Stimulated activated naive CD8-positive, alpha-beta T cell treated with anti-CD3 and anti-CD28 coated beads, Interleukin-15, Interleukin-2, amounts not matched to agents 100 U/mL and 50 U/mL, for 24 hours (primary cell): ENCODE measurements at regions not wholly inside any gene's neighbourhood (a gene's known extent, or its start where the extent isn't known, plus 50 kb on each side); places are given as distances from the start of the nearest gene placed in this dataset.

Source experiments
- ATAC-seq: fragments of 150-1000 bp; cut with Tn5 transposase; one replicate; pipeline ENCODE4 v1.10.0; 2021
- DNase-seq: peaks from one replicate; pipeline ENCODE4 v3.0.0; 2021

DNA sequence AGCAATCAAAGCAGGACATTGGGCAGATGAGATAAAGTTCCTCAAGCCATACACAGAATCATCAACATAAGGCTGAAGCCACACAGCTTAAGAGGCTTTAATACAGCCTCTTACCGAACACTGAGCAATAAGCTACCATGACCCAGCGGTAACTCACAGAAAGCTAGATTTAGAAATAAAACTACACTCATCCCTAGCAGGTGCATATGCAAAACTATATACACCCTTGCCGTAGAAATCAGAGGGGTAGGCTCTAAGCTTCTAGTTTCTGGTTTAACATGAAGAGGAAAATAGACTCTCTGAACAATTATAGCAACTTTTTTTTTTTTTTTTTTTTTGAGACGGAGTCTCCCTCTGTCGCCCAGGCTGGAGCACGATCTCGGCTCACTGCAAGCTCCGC lies 428.8 kb upstream of the FIGN start:
- no peak for ATAC-seq
- no peak for DNase-seq

DNA sequence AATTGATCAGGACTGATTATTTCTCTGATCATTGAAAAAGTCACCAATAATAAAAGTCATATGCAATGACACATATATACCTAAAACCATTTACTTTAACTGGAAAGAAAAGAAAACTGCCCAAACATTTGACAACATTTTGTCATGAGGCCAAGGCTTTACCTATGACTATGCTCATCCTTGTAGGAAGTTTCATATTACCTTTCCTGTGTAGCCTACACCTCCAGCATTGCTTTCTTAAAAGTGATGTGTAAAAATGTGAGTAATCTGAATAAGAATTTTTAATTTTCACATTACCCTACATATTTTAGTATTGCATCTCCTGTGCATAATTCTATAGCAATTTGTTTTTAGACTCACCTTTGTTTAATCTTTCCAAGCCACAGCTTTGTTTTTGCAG lies 419.8 kb upstream of the FIGN start:
- DNase-seq = no peak
- ATAC-seq = no peak

DNA sequence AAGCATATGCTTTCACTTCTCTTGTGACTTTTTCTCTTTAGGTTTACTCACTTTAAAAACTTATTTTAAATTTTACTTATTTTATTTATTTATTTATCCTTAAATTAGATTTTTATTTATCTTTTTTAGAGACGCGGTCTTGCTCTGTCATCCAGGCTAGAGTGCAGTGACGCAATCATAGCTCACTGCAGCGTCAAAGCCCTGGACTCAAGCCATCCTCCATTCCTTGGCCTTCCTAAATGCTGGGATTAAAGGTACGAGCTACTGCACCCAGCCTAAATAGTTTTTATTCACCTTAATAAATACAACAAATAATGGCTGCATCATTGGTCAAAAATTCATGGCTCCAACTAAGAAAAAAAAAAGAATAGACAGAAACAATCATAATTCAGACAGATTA lies 415.7 kb upstream of the FIGN start:
- DNase-seq (no peak), ATAC-seq (no peak)

DNA sequence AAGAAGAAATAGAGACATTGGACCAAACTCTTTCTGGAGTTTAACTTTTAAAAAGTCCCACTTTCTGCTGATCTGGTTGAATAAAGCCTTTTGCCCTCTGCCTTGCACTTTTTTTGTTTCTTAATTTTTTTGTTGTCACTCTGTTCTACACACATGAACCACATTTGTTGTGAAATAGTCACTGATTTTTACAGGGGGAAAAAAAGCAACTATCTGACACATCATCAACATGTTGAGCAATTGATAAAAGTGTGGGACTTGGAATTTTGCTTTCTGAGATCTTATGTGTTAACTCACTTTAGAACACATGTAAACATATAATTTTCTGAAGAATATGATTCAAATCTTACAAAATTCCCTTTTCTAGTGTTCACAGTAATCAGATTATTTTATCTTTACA lies 414.8 kb upstream of the FIGN start:
- no peak for ATAC-seq

DNA sequence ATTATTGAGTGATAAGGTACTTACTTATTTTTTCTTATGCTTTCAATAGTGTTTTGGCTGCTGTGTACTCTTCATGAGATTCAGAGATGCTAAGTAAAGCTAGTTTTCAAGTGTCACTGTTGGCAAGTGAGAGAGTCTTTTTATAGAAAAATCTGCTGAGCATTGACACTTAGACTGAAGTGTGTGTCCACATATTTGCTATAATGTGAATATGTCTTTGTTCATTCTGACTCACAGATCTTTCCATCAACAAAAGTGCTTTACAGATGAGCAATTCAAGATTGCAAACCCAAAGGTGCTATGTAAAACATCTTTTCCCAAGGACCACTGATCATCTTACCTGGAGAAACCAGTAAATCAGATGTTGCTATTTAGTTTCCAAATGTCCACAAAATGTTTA lies 410.6 kb upstream of the FIGN start:
- ATAC-seq = no peak
- no peak for DNase-seq

More for the DNA sequence above, 414.8 kb upstream of the FIGN start:
- no peak for DNase-seq

DNA sequence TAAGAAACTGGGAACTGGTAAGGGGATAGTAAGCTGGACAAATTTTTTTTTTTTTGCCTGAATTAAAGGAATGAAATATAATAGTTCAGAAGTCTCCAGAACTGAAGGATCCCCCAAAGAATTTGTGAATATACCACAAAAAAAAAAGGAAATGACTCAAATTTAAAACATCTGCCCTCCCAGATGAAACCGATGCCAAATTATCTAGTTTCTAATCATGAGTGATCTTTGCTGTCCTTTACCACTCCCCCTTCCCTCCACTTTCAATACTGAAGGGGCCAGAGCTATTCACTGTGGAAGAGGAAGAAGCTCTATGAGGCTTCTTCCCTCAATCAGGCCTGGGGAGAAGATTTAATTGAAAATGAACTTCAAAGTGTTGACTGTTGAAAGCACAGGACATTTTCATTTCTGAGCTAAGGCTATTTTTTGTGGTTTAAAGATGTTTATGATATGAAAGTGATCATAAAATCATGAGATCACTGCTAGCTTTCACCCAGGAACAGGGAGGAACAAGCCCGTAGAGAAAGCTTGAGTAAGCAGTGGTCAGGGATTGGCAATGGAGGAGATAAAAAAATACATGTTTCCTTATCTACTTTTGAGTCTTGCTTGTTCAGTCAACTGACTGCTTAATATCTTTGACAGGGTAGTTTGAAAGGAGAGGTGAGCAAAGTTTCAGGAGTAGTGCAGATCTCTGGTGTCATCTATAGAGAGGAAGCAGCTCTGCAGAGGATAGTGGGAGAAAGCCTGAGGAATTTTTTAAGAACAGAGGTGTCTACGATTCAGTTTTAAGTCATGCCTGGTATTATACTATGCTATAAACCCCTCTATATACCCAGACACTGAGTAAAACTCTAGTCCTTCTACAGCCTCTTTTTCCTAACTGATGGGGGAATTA lies 409.5 kb upstream of the FIGN start:
- ATAC-seq = no peak
- no peak for DNase-seq

DNA sequence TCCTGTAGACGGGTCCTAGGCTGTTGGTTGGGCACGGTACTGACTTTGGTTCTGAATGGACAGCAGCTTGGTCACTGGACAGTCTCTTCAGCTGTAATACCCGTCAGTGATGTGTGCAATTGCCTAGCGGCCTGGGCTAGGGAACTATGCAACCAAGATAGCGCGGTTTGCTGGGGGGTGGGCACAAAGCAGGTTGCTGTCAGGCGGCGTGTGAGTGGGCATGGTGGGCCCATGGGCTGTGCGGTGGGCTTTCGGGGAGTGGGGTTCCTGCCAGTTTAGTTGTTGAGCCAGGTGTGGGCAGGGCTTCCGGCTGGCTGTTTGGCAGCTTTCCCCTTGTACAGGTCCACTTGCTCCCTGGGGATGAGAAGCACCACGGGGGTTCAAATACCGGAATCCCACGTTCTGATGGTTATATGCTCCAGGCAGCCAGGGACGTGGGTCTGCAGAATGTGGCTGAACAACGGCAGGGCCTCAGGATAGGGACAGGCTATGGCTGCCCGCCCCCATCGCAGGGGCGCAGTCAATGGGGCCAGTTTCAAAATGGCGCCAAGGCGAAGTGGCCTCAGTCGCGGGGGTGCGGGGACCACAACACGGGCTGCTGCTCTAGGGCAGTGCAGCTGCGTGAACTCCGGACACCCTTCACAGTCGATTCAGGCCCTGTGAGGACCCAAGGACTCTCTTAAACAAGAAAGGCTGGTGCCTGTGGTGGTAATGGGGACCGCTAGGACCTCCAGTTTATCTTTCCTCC lies 407.5 kb upstream of the FIGN start:
- no peak for ATAC-seq

DNA sequence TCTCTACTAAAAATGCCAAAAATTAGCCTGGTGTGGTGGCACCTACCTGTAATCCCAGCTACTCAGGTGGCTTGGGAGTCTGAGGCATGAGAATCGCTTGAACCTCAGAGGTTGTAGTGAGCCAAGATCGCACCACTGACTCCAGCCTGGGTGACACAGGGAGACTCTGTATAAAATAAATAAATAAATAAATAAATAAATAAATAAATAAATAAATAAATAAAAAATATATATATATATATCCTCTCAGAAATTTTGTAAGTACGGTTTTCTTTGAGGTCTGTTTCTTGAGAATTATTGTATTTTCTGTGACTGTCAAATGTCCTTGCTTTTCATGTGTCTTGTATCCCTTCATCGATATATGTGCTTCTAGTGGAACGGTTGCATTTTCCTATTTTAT lies 406.9 kb upstream of the FIGN start:
- no peak for DNase-seq
- no peak for ATAC-seq

More for the DNA sequence above, 407.5 kb upstream of the FIGN start:
- DNase-seq = no peak

DNA sequence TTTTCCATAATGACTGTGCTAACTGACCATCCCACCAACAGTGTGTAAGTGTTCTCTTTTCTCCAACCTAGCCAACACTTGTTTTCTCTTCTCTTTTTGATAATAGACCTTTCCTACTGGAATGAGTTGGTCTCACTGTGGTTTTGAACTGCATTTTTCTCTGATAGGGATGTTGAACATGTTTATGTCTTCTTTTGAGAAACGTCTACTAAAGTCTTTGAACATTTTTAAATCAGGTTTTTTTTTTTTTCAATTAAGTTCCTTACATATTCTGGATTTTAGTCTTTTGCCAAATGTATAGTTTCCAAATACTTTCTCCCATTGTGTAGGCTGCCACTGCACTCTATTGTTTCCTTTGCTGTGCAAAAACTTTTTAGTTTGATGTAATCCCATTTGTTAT lies 405.5 kb upstream of the FIGN start:
- no peak for ATAC-seq
- DNase-seq = no peak

DNA sequence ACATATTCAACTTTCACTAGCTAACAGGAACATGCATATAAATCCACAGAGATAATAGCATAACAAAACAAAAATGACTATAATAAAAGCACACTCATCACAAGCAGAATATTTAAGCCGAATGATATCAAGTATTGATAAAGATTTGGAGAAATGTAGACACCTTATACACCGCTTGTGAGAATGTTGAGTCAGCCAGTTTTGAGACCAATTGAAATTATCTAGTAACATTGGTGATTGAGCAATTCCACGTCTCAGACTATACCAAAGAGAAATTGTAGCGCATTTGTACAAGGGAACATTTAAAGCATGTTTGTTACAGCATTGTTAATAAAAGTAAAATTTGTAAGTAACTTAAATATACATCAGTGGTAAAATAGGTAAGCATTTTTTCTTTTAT lies 402.9 kb upstream of the FIGN start:
- no peak for ATAC-seq
- no peak for DNase-seq

DNA sequence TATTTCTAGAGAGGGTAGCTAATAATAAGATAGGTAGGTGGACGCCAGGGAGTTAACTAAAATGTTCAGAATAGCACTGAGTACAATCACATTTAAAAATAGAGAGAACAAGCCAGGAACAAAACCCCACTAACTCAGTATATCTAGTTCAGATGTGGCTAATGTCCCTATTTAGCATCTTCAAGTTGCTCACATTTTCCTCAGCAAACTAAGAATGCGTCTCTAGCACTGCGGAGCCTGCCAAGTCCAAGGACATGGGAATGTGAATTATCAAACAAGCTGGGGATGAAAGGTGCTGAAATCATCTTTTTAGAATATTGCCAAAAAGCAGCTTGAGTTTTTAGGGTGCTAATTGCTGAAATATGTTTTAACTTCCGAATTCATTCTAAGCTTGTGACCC lies 398.5 kb upstream of the FIGN start:
- DNase-seq (no peak), ATAC-seq (no peak)

DNA sequence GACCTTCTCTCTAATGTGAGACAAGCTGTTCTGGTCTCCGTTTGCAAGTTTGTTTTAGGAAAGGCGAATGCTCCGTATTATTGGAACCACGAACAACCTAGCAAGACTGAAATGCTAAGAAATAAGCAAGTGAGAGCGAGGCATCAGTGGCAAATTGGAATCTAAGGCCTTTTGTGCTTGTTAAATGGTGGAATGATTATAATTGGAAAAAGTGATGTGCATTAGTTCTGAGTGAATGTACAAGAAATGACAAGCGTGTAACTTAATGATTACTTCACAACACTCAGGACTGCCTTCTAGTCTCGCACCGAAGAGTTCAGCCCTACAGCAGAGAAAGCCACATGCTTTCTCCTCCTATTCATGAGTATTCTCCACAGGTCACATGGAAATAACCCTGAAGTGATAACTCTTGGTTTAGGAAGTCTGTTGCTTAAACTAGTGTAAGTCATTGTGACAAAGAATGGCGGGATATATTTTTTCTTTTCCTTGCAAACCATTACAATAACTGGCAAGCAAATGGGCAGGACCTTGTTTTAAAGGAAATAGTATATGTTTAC lies 392.2 kb upstream of the FIGN start:
- ATAC-seq = no peak
- DNase-seq = no peak

DNA sequence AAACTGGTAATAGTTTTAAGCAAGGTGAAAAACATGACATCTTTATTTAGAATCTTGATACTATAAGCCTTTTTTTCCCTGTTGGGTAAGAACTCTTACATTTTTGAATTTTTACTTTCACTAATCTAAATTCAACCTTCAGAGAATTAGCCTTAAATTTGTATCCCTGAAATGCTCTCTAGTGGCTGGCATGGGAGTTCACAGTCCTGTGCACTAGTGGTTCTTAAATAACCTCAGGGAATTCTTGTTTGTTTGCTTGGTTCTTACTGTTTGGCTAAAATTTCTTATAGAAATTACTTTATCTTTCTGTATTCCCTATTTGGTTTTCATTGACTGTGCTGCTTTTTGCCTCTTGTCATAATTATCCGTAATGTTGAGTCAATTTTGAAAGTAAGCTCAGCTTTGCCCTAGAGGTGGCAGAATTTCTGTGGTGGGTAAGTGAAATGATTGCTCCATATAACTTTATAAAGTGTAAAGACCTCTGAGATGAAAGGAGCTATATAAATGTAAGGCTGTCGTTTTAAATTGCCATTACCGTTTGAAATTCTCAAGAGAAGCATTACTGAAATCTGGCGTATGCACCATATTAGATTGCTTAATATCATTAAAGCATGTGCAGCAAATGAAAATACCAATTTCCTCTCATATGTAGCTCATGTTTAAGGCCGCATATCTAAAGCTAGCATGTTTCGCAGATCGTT lies 391.3 kb upstream of the FIGN start:
- ATAC-seq = no peak
- no peak for DNase-seq

DNA sequence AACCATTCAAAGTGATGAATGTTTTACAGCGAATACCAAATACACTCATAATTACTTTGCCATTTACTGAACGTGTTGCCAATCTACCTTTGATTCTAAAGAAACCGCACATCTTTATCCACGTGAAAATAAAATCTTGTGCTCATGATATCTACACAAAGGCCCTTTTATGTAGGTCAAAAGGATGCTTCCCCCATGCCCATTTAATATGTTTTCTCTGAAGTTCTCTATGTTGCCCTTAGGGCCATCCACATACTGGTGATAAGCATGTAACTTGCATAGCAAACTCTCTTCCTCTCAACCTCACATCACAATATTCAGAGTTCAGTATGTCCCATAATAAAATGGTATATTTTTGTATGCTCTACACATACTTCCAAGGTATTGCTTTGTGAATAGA lies 380.0 kb upstream of the FIGN start:
- ATAC-seq = no peak
- no peak for DNase-seq

DNA sequence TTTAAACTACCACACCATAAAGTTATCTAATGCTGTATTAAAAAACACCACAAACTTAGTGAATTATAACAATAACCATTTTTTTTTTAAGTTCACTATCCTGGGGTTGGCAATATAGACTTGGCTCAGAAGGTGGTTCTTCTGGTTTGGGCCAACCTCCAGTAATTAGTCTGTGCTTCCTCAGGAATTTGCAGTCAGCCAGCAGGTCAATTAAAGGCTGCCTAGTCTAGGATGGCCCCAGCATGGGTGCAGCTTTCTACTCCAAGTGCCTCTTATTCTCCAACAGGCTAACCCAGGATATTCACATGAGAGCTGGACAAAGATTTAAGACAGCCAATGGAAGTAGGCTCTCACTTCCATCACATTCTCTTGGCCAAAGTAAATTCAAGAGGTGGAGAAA lies 379.1 kb upstream of the FIGN start:
- ATAC-seq (no peak), DNase-seq (no peak)

DNA sequence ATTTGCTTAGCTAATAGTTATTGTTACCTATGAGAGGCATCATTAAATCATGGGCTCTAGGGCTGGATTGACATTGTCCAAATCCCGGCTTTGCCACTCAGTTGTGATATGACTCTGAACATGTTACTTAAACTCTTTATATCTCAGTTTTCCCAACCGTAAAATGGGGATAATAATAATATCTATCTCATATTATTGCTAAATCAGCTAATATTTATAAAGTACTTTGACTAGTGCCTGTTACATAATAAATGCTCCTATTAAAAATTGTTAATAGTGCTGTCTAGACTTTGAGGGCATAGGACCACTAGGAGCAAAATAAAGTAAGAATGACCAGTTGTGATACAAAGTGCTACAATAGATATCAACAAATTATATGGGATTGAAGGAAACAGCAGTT lies 376.3 kb upstream of the FIGN start:
- no peak for ATAC-seq
- no peak for DNase-seq

DNA sequence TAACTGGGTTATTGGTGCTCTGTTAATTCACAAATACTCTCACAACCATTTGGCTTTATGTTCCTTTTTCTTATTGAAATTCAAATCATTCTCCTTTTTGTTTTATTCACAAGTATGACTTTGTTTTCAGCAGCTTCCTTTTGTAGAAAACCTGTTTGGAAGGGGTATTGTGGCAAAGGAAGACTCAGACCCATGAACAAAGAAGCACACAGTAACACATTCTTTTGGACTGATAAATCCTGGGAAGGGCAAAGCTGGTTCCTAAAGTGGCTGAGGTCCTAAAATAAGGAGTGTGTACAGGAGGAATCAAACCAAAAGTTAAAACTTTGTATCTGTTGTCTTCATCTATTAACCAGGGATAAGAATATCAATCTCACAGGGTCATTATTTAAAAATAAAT lies 374.7 kb upstream of the FIGN start:
- DNase-seq = no peak
- ATAC-seq = no peak

DNA sequence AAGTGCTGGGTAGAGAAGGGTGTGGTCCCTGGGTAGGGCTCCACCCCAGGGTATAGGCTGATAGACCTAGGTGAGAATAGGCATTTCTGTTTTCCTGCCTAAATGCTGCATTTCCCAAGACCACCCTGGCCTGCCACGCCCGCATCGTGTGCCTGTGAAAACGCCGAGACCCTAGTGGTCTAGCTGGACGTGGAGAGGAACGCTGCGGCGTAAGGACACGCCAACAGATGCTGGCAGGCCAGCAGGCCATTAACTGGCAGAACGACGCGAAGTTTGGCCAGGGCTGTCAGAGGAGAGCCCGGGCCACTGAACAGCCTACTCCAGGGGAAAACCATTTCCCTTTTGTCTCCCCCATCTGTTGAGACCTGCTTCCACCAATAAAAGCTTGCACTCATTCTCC lies 373.2 kb upstream of the FIGN start:
- DNase-seq (no peak), ATAC-seq (no peak)

DNA sequence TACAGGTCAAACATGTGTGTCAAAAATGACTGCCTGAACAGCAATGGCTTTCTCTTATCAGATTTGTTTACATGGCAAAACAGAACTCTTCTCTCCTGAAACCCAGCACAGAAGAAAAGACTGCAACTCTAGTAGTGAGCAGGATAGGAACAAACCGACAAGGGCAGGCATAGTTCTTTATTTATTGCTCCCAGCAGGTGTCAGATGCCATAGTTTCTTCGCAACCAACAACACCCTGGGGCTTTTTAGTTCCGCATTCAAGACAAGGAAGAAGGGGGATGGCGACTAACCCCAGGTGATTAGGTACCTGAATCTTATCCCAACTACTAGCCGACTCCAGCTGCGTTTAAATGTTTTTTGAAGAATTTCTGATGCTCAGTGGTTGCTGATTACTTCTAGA lies 367.5 kb upstream of the FIGN start:
- DNase-seq (no peak), ATAC-seq (no peak)

DNA sequence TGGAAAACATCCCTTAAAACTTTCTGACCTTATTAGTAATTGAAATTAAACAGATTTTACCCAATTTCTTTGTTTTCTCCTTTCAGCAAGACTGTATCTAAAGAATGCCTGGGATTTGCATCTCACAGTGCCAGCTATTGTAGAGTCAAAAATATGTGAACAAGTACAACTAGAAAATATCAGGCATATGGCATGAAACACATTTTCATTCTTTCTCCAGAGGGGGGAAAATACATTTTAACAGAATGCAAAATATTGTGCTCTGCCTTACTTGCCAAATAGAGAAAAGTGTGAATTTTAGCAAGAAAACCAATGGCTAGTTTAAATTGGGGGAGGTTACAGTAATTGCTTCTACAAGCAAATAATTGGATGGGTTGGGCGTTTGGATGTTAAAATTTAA lies 366.6 kb upstream of the FIGN start:
- DNase-seq (no peak), ATAC-seq (no peak)

DNA sequence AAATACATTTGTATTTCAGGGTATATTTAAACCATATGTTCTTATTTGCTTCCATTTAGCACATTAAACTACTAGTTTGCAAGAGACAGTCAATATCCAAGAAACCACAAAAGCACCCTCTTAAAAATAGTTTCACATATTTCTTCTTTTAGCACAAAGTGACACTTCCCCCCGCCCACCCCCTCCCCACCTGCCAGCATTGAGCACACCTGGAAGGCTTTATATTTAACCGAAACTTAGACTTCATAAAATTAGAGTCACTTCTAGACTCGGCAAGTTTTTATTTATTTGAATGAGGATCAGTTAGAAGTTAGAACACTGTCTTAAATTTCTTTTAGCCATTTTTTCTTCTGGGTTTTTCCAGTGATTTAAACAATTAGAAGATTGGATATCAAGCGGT lies 355.9 kb upstream of the FIGN start:
- ATAC-seq (no peak), DNase-seq (no peak)

DNA sequence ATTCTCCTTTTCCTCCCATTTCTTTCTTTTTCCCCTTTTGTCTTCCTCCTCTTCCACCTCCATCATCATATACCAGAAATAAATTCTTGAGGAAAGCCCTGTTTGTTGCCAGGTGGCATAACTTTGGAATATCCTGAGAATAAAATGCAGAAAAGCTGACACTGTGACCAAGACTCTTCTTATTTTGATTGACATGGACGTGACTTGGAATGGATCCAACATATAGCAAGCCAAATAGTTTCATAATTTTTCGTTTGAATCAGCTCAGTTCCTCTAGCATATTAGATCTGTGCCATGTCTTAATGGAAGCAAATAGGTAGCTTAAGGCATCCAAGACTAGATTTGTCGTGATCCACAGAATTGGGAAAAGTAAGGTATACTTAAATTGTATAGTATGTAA lies 354.7 kb upstream of the FIGN start:
- no peak for ATAC-seq
- DNase-seq = no peak

DNA sequence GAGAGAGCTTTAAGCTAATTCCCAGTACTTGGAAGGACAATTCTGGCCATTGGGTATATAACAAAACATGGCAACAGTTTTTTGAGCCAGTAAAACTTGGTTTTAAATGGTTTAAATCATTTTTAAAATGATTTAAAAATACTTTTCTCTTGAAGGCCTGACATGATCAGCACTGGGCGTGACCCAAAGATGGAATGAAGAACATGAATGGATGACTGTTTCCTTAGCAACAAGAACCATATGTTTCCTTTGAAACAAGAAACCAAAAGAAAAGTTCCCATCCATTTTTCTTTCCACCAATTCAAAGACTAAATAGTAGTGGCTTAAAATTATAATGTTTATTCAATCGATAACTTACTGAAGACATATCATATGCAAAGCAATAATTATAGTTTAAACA lies 348.3 kb upstream of the FIGN start:
- DNase-seq (no peak), ATAC-seq (no peak)
